WTC11 (cell line): ENCODE measurements at regions not wholly inside any gene's neighbourhood (a gene's known extent, or its start where the extent isn't known, plus 50 kb on each side); places are given as distances from the start of the nearest gene placed in this dataset.

Source experiments
- CREM ChIP-seq: sonication (generic); formaldehyde crosslinking; IDR thresholded peaks from 2 replicates; pipeline ENCODE4 v1.8.1; 2022; ENCODE audit warnings: mild to moderate bottlenecking, missing genetic modification reagents, moderate library complexity
- FOXK1 ChIP-seq: sonication (generic); formaldehyde crosslinking; IDR thresholded peaks from 2 replicates; pipeline ENCODE4 v1.8.0; 2022; ENCODE audit warnings: mild to moderate bottlenecking, moderate library complexity, missing genetic modification reagents
- NR1H2 ChIP-seq: sonication (generic); formaldehyde crosslinking; IDR thresholded peaks from 2 replicates; pipeline ENCODE4 v1.9.0; 2021; ENCODE audit warnings: mild to moderate bottlenecking, moderate library complexity, missing genetic modification reagents
- SMAD3 ChIP-seq: sonication (generic); formaldehyde crosslinking; IDR thresholded peaks from 2 replicates; pipeline ENCODE4 v1.8.0; 2022; ENCODE audit warnings: missing genetic modification reagents, mild to moderate bottlenecking, borderline replicate concordance
- ZNF121 ChIP-seq: sonication (generic); formaldehyde crosslinking; IDR thresholded peaks from 2 replicates; pipeline ENCODE4 v1.8.0; 2023; ENCODE audit warnings: missing genetic modification reagents
- TF ChIP-seq, protein P1 (sequence below): fragments of 200-600 bp; IDR thresholded peaks from 2 replicates; pipeline ENCODE4 v1.8.0; 2022; ENCODE audit warnings: antibody characterized with exemption
- TF ChIP-seq, protein P2 (sequence below): sonication (generic); formaldehyde crosslinking; IDR thresholded peaks from 2 replicates; pipeline ENCODE4 v1.8.1; 2023; ENCODE audit warnings: mild to moderate bottlenecking, missing genetic modification reagents, borderline replicate concordance
- TF ChIP-seq, protein P3 (sequence below): sonication (generic); formaldehyde crosslinking; IDR thresholded peaks from 2 replicates; pipeline ENCODE4 v1.8.1; 2022; ENCODE audit warnings: low read depth, missing genetic modification reagents, borderline replicate concordance

DNA sequence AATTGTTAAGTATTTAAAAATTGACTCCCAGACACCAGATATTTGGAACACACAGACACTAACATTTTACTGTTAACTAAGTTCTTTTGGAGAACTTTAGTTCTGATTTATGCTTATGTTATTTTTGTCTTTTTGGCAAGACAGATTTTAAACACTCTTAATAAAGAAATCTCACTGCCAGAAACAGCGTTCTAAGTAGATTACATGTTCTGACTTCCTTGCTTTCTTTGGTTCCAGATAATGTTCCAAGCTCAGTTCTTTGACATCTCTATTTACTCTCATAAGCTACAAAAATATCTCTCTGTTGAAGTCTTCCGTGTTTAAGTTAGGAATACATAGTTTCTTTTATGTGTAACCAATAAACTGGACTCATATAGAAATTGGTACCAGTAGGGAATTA, 1699.6 kb downstream of the OTOL1 start:
- TF ChIP-seq FOXK1 (CRISPR knock-in tag), result no peak
- TF ChIP-seq, protein P1, sequence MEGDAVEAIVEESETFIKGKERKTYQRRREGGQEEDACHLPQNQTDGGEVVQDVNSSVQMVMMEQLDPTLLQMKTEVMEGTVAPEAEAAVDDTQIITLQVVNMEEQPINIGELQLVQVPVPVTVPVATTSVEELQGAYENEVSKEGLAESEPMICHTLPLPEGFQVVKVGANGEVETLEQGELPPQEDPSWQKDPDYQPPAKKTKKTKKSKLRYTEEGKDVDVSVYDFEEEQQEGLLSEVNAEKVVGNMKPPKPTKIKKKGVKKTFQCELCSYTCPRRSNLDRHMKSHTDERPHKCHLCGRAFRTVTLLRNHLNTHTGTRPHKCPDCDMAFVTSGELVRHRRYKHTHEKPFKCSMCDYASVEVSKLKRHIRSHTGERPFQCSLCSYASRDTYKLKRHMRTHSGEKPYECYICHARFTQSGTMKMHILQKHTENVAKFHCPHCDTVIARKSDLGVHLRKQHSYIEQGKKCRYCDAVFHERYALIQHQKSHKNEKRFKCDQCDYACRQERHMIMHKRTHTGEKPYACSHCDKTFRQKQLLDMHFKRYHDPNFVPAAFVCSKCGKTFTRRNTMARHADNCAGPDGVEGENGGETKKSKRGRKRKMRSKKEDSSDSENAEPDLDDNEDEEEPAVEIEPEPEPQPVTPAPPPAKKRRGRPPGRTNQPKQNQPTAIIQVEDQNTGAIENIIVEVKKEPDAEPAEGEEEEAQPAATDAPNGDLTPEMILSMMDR, result no peak
- TF ChIP-seq, protein P2, sequence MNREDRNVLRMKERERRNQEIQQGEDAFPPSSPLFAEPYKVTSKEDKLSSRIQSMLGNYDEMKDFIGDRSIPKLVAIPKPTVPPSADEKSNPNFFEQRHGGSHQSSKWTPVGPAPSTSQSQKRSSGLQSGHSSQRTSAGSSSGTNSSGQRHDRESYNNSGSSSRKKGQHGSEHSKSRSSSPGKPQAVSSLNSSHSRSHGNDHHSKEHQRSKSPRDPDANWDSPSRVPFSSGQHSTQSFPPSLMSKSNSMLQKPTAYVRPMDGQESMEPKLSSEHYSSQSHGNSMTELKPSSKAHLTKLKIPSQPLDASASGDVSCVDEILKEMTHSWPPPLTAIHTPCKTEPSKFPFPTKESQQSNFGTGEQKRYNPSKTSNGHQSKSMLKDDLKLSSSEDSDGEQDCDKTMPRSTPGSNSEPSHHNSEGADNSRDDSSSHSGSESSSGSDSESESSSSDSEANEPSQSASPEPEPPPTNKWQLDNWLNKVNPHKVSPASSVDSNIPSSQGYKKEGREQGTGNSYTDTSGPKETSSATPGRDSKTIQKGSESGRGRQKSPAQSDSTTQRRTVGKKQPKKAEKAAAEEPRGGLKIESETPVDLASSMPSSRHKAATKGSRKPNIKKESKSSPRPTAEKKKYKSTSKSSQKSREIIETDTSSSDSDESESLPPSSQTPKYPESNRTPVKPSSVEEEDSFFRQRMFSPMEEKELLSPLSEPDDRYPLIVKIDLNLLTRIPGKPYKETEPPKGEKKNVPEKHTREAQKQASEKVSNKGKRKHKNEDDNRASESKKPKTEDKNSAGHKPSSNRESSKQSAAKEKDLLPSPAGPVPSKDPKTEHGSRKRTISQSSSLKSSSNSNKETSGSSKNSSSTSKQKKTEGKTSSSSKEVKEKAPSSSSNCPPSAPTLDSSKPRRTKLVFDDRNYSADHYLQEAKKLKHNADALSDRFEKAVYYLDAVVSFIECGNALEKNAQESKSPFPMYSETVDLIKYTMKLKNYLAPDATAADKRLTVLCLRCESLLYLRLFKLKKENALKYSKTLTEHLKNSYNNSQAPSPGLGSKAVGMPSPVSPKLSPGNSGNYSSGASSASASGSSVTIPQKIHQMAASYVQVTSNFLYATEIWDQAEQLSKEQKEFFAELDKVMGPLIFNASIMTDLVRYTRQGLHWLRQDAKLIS (CRISPR knock-in tag), result no peak
- TF ChIP-seq ZNF121, result no peak
- TF ChIP-seq, protein P3, sequence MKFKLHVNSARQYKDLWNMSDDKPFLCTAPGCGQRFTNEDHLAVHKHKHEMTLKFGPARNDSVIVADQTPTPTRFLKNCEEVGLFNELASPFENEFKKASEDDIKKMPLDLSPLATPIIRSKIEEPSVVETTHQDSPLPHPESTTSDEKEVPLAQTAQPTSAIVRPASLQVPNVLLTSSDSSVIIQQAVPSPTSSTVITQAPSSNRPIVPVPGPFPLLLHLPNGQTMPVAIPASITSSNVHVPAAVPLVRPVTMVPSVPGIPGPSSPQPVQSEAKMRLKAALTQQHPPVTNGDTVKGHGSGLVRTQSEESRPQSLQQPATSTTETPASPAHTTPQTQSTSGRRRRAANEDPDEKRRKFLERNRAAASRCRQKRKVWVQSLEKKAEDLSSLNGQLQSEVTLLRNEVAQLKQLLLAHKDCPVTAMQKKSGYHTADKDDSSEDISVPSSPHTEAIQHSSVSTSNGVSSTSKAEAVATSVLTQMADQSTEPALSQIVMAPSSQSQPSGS, result no peak
- TF ChIP-seq SMAD3 (CRISPR knock-in tag), result no peak
- no peak for TF ChIP-seq CREM (CRISPR knock-in tag)
- no peak for TF ChIP-seq NR1H2 (CRISPR knock-in tag)
